Activated naive CD4-positive, alpha-beta T cell treated with anti-CD3 and anti-CD28 coated beads for 36 hours (primary cell): ENCODE measurements at regions not wholly inside any gene's neighbourhood (a gene's known extent, or its start where the extent isn't known, plus 50 kb on each side); places are given as distances from the start of the nearest gene placed in this dataset.

Source experiments
- CTCF ChIA-PET: fragments of 350-600 bp; sonication (Branson Sonifier 250); formaldehyde crosslinking; loops from one replicate; lab custom pipeline; 2021; ENCODE audit warnings: antibody characterized with exemption; lab: Charles Lee
- DNase-seq: peaks from one replicate; pipeline ENCODE4 v3.0.0-alpha.2; 2020
- H3K27ac Mint-ChIP-seq: one replicate; pipeline ENCODE4 v1.8.0; 2021; ENCODE audit warnings: mild to moderate bottlenecking, mixed read lengths
- H3K27me3 Mint-ChIP-seq: one replicate; pipeline ENCODE4 v1.8.0; 2021; ENCODE audit warnings: low read depth, mixed read lengths
- H3K36me3 Mint-ChIP-seq: one replicate; pipeline ENCODE4 v1.8.0; 2021; ENCODE audit warnings: low read depth, mixed read lengths
- H3K4me1 Mint-ChIP-seq: one replicate; pipeline ENCODE4 v1.8.0; 2021; ENCODE audit warnings: low read depth, mixed read lengths
- H3K4me3 Mint-ChIP-seq: one replicate; pipeline ENCODE4 v1.8.0; 2021; ENCODE audit warnings: mild to moderate bottlenecking, moderate library complexity, mixed read lengths
- H3K9me3 Mint-ChIP-seq: one replicate; pipeline ENCODE4 v1.8.0; 2021; ENCODE audit warnings: mixed read lengths
- intact Hi-C: fragments of 100-400 bp; cut with micrococcal nuclease; formaldehyde crosslinking; loops from one replicate; pipeline ENCODE4 v1.15.1; 2023

DNA sequence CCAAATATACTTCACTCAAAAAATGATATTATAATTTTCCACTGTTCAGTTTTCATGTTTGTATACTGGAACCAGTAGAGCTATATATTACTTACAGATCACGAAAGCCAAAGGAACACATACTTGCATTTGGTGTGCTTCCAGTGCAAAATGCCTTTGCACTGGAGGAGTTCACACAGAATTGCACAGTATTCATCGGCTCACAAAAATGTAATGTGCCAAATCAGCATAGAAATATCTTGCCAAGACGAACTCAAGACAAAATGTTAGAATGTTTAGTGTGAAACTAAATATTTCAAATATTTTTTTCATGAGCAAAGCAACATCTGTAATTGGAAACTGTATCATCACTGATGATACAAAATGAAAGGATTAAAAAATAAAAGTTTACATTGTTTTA lies 646.2 kb upstream of the SEMA3D start:
- no peaks in the 10 kb centered on the region for H3K36me3 Mint-ChIP-seq
- no peaks in the 10 kb centered on the region for H3K27me3 Mint-ChIP-seq
- no peak for DNase-seq
- intact Hi-C loops, result loop anchor here (5.0 kb wide), 1 partner anchor 801 kb away; no protein-coding TSS in a partner anchor
- H3K9me3 Mint-ChIP-seq, result no peaks in the 10 kb centered on the region
- no peak overlapping the region for H3K4me3 Mint-ChIP-seq
- no peaks in the 10 kb centered on the region for H3K4me1 Mint-ChIP-seq
- no peak overlapping the region for H3K27ac Mint-ChIP-seq
- CTCF ChIA-PET, result no interaction called here

DNA sequence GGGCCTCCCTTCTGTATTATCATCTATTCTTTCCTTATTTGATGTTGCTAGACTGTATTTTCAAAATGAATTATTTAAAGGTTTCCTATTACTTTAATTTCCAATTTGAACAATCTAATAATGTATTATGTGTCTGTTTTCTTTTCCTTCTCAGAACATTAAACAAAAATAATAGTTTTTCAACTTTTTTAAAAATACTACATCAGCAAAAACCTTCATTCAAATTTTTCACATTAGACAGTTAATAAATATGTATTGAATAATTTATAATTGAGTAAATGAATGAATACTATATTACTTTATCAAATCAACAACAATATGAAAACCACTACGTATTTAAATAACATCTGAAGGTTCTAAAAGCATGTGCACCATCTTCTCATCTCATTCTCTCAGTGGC lies 644.1 kb upstream of the SEMA3D start:
- no peaks in the 10 kb centered on the region for H3K4me1 Mint-ChIP-seq
- H3K9me3 Mint-ChIP-seq, result no peaks in the 10 kb centered on the region
- no peaks in the 10 kb centered on the region for H3K27me3 Mint-ChIP-seq
- no peak for DNase-seq
- H3K4me3 Mint-ChIP-seq, result no peak overlapping the region
- no peak overlapping the region for H3K27ac Mint-ChIP-seq
- no peaks in the 10 kb centered on the region for H3K36me3 Mint-ChIP-seq
- CTCF ChIA-PET, result interaction anchor here (0.6 kb wide), 1 partner anchor 46 kb away, joined by 3 read pairs; no protein-coding TSS in a partner anchor
- intact Hi-C loops, result loop anchor here (5.0 kb wide), 1 partner anchor 799 kb away; no protein-coding TSS in a partner anchor

- no peak for DNase-seq
- H3K4me3 Mint-ChIP-seq, result no peak overlapping the region
- CTCF ChIA-PET, result interaction anchor here (0.5 to 0.6 kb wide), 2 partner anchors 447 to 759 kb away, joined by 3 read pairs; no protein-coding TSS in a partner anchor
- intact Hi-C loops, result loop anchor here (5.0 kb wide), 1 partner anchor 798 kb away; no protein-coding TSS in a partner anchor
- H3K27ac Mint-ChIP-seq, result no peak overlapping the region
- no peaks in the 10 kb centered on the region for H3K36me3 Mint-ChIP-seq
- no peaks in the 10 kb centered on the region for H3K4me1 Mint-ChIP-seq
- H3K9me3 Mint-ChIP-seq, result no peaks in the 10 kb centered on the region
- no peaks in the 10 kb centered on the region for H3K27me3 Mint-ChIP-seq
Observed at GRCh38 chr7:85829817-85830432, 643.1 kb upstream of the SEMA3D start.

DNA sequence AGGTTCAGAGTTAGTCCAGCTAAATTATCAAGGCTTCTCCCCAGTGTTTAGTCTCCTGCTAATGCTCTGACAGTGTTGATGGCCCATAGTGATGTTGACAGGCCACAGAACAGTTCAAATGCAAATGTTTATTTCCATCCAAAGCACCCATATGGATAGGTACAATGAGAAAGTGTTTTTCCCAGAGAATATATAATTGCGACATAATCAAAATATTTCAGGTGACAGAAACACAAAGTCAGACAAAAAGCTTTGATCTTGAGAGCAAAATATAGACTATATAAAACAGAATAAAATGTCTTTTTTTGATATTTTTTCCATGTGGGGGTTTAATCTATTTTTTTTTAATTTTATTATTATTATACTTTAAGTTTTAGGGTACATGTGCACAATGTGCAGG lies 642.3 kb upstream of the SEMA3D start:
- no peaks in the 10 kb centered on the region for H3K4me1 Mint-ChIP-seq
- intact Hi-C loops, result no loop called here
- no peaks in the 10 kb centered on the region for H3K27me3 Mint-ChIP-seq
- CTCF ChIA-PET, result interaction anchor here (0.6 kb wide), 1 partner anchor 15 kb away, joined by 3 read pairs; no protein-coding TSS in a partner anchor
- no peaks in the 10 kb centered on the region for H3K36me3 Mint-ChIP-seq
- no peak overlapping the region for H3K27ac Mint-ChIP-seq
- no peak overlapping the region for H3K4me3 Mint-ChIP-seq
- DNase-seq, result no peak
- H3K9me3 Mint-ChIP-seq, result no peaks in the 10 kb centered on the region

DNA sequence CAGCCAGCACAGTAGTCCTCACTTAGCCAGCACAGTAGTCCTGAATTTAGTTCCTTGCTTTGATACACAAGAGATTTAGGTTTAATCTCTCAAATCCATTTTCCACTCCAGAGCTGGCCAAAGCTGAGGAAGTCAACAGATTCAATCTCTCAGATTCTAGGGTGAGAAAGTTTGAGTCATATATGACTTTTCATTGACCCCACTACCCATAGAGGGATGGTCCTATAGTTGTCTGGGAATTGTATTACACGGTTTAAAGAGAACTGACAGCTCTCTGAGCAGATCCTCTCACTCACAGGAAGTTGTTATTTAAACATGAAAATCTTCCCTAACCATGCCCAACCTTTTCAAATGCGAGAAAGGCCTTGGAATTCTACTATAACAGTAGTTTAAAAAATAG lies 641.8 kb upstream of the SEMA3D start:
- intact Hi-C loops, result no loop called here
- CTCF ChIA-PET, result interaction anchor here (0.6 kb wide), 1 partner anchor 15 kb away, joined by 3 read pairs; no protein-coding TSS in a partner anchor
- H3K27ac Mint-ChIP-seq, result no peak overlapping the region

GRCh38 chr7:85823396-85824080 lies 636.7 kb upstream of the SEMA3D start:
- no peaks in the 10 kb centered on the region for H3K9me3 Mint-ChIP-seq
- CTCF ChIA-PET, result no interaction called here
- no peaks in the 10 kb centered on the region for H3K4me1 Mint-ChIP-seq
- no peaks in the 10 kb centered on the region for H3K36me3 Mint-ChIP-seq
- DNase-seq, result no peak
- intact Hi-C loops, result no loop called here
- no peak overlapping the region for H3K4me3 Mint-ChIP-seq
- no peak overlapping the region for H3K27ac Mint-ChIP-seq
- H3K27me3 Mint-ChIP-seq, result no peaks in the 10 kb centered on the region

More for the DNA sequence above, 641.8 kb upstream of the SEMA3D start:
- no peak for DNase-seq
- no peaks in the 10 kb centered on the region for H3K9me3 Mint-ChIP-seq
- no peaks in the 10 kb centered on the region for H3K36me3 Mint-ChIP-seq
- no peaks in the 10 kb centered on the region for H3K27me3 Mint-ChIP-seq
- no peak overlapping the region for H3K4me3 Mint-ChIP-seq
- H3K4me1 Mint-ChIP-seq, result no peaks in the 10 kb centered on the region

DNA sequence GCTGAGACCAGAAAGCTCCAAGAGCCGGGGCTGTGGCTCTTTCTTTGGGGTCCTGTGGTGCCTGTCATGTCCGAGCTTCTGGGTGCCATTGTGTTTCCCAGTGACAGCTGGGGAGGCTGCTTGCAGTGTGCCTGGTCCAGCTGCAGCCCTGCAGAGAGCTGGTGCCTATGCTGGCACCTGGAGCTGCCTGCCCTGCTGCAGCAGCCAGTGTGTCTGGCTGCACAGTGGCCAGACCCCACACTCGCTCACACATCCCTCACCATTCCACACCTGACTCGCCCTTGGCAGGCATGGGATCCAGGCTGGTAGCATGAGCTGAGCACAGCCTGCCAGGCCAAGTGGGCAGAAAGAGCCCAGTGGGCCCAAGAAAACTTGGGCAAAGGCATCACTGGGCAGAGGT lies 635.1 kb upstream of the SEMA3D start:
- no peak for DNase-seq
- Mint-ChIP-seq H3K27ac (no peak overlapping the region), H3K4me3 (no peak overlapping the region), H3K36me3 (no peaks in the 10 kb centered on the region), H3K4me1 (no peaks in the 10 kb centered on the region), H3K27me3 (no peaks in the 10 kb centered on the region), H3K9me3 (no peaks in the 10 kb centered on the region)
- intact Hi-C loops, result no loop called here
- CTCF ChIA-PET, result no interaction called here

DNA sequence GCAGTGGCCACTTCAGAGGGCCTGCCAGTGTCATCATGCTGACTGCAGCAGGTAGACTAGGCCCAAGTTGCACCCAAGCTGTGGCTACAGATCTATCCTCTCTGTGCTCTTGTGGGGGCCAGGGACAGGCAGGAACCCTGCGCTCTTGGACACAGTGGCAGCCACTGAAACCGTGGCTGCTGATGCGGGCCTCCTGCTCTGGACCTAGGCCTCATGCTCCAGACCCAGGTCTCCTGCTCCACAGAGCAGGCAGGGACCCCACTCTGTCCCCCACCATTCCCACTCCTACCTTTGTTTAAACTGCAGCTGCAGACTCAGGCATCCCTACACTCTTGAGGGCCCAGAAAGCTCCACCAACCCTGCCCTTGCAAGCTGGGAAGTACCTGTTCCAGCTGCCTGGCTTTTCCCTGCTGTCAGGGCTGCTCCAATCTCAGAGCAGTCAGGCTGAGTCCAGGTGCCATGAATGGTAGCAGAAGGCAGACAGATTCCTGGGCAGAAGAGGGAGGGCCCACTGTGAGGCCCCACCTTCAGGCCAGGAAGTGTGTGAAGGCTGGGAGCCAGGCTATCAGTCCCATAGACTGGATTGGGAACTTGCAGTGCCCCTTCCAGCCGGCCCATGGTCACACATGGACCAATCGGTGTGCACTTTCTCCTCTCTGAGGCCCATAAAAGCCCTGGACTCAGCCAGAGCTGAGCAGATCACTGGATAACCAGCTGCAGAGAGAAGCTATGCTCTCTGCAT lies 634.0 kb upstream of the SEMA3D start:
- CTCF ChIA-PET, result interaction anchor here (0.7 kb wide), 1 partner anchor 1177 kb away, joined by 5 read pairs; no protein-coding TSS in a partner anchor

GRCh38 chr7:85815526-85815925 lies 628.7 kb upstream of the SEMA3D start:
- intact Hi-C loops, result no loop called here
- Mint-ChIP-seq H3K4me3 (no peak overlapping the region), H3K27ac (no peak overlapping the region), H3K9me3 (no peaks in the 10 kb centered on the region), H3K36me3 (no peaks in the 10 kb centered on the region), H3K27me3 (no peaks in the 10 kb centered on the region), H3K4me1 (no peaks in the 10 kb centered on the region)
- CTCF ChIA-PET, result no interaction called here
- no peak for DNase-seq

More for the DNA sequence above, 634.0 kb upstream of the SEMA3D start:
- H3K27ac Mint-ChIP-seq, result no peak overlapping the region
- intact Hi-C loops, result no loop called here
- no peaks in the 10 kb centered on the region for H3K27me3 Mint-ChIP-seq
- H3K36me3 Mint-ChIP-seq, result no peaks in the 10 kb centered on the region
- H3K4me1 Mint-ChIP-seq, result no peaks in the 10 kb centered on the region
- H3K9me3 Mint-ChIP-seq, result no peaks in the 10 kb centered on the region
- no peak for DNase-seq
- H3K4me3 Mint-ChIP-seq, result no peak overlapping the region

GRCh38 chr7:85806321-85806720 lies 619.5 kb upstream of the SEMA3D start:
- no peak overlapping the region for H3K4me3 Mint-ChIP-seq
- no peaks in the 10 kb centered on the region for H3K36me3 Mint-ChIP-seq
- DNase-seq, result no peak
- no peaks in the 10 kb centered on the region for H3K27me3 Mint-ChIP-seq
- intact Hi-C loops, result no loop called here
- CTCF ChIA-PET, result no interaction called here
- no peak overlapping the region for H3K27ac Mint-ChIP-seq
- H3K9me3 Mint-ChIP-seq, result no peaks in the 10 kb centered on the region
- no peaks in the 10 kb centered on the region for H3K4me1 Mint-ChIP-seq

GRCh38 chr7:85805656-85806055 lies 618.8 kb upstream of the SEMA3D start:
- Mint-ChIP-seq H3K4me1 (no peaks in the 10 kb centered on the region), H3K27me3 (no peaks in the 10 kb centered on the region), H3K9me3 (no peaks in the 10 kb centered on the region), H3K27ac (no peak overlapping the region), H3K36me3 (no peaks in the 10 kb centered on the region), H3K4me3 (no peak overlapping the region)
- CTCF ChIA-PET, result no interaction called here
- intact Hi-C loops, result no loop called here
- DNase-seq, result no peak

- Mint-ChIP-seq H3K36me3 (no peaks in the 10 kb centered on the region), H3K9me3 (no peaks in the 10 kb centered on the region), H3K27me3 (no peaks in the 10 kb centered on the region), H3K4me3 (no peak overlapping the region), H3K27ac (no peak overlapping the region), H3K4me1 (no peaks in the 10 kb centered on the region)
- no peak for DNase-seq
- intact Hi-C loops, result no loop called here
- CTCF ChIA-PET, result no interaction called here
Observed at GRCh38 chr7:85805249-85805648, 618.4 kb upstream of the SEMA3D start.
